GM23338 (cell line): ENCODE measurements at regions not wholly inside any gene's neighbourhood (a gene's known extent, or its start where the extent isn't known, plus 50 kb on each side); places are given as distances from the start of the nearest gene placed in this dataset.

Source experiments
- EZH2 ChIP-seq: fragments of 200-600 bp; sonication (generic); IDR thresholded peaks from one replicate; pipeline ENCODE4 v1.8.0; 2017; ENCODE audit warnings: antibody characterized with exemption, mild to moderate bottlenecking, low read depth; ENCODE audit not compliant: unreplicated experiment
- EZH2phosphoT487 ChIP-seq: fragments of 200-600 bp; sonication (generic); IDR thresholded peaks from one replicate; pipeline ENCODE4 v1.8.1; 2018; ENCODE audit warnings: antibody characterized with exemption; ENCODE audit not compliant: unreplicated experiment
- TF ChIP-seq, protein P1 (sequence below), 2 experiments: fragments of 200-600 bp in 1 of 2; sonication (generic) in 1 of 2; conservative IDR thresholded peaks; 2 replicates each; pipeline versions ENCODE4 v1.5.1 to v1.6.1; 2016 to 2017; ENCODE audit warnings: antibody characterized with exemption in 2 of 2, low read depth in 2 of 2, mild to moderate bottlenecking in 2 of 2, moderate library complexity in 1 of 2

DNA sequence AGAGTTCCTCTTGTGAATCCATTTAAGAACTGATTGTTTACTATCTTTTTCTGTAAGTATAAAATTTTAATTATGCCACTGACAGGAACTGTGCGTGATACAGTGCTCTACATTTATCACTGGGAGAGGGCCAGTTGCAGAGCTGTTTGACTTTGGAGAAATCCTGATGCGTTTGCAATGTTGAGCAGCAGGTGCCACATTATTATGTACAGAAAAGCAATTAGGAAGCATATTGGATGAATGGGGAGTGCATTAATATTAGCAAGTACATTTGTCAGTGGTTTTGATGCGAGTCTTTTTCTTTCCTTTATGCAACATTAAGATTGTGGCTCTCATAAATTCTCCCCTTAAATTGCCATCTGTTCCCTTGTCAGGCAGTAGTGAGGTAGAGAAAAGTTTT lies 302.3 kb upstream of the FANCL start:
- TF ChIP-seq, protein P1, sequence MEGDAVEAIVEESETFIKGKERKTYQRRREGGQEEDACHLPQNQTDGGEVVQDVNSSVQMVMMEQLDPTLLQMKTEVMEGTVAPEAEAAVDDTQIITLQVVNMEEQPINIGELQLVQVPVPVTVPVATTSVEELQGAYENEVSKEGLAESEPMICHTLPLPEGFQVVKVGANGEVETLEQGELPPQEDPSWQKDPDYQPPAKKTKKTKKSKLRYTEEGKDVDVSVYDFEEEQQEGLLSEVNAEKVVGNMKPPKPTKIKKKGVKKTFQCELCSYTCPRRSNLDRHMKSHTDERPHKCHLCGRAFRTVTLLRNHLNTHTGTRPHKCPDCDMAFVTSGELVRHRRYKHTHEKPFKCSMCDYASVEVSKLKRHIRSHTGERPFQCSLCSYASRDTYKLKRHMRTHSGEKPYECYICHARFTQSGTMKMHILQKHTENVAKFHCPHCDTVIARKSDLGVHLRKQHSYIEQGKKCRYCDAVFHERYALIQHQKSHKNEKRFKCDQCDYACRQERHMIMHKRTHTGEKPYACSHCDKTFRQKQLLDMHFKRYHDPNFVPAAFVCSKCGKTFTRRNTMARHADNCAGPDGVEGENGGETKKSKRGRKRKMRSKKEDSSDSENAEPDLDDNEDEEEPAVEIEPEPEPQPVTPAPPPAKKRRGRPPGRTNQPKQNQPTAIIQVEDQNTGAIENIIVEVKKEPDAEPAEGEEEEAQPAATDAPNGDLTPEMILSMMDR (conservative IDR thresholded peaks at IDR 0.05; ENCODE audit: low read depth in 2 of 2), result no peak
- TF ChIP-seq EZH2, result no peak
- no peak for TF ChIP-seq EZH2phosphoT487
